NCI-H345 treated with DMSO at 0.1 percent for 48 hours (cell line): ENCODE measurements at regions not wholly inside any gene's neighbourhood (a gene's known extent, or its start where the extent isn't known, plus 50 kb on each side); places are given as distances from the start of the nearest gene placed in this dataset.

Experiments used
- DNase-seq: peaks from one replicate; lab custom pipeline; 2025; ENCODE audit not compliant: unreplicated experiment; lab: John Stamatoyannopoulos, UW

DNA sequence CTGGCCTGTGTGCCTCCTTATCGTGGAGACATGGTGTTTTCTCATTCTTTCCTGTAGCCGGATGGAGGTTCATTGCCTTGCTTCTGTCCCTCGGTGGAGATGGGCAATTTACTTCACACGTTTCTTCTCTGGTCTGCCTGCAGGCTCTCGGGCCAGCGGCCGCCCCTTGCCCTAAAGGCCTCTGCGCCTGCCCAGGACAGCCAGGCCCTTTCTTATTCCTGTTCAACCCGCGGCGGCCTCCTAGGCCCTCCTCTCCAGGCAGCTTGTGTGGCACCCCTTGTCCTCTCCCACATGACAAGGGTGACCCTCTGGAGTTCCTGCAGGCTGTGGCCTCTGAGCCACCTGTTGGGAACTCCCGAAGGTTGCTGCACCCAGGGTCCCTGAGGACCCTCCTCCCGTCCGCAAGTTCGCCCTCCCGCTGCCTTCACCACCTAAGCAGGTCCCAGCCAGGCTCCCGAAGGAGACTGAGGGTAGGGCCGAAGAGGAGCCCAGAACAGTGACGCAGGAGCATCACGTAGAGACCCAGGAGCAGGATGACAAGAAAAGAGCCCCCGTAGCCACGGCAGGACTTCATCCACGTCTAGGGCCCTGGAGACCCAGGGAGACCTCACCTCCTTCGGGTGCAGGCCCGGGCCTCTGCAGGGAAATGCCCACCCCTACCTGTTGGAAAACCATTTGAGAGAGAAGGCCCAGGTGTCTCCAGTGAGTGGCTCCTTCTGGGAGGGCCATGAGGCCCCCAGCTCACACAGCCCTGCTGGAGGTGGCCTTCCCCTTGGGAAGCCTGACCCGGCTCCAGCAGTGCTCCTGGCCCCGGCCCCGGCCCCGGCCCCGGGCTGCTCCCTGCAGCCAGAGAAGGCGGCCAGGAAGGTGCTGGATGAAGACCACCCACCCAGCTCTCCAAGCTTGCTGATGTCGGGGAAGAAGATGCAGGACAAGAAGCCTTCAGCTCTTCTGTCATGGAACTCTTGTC is 291.4 kb downstream of the TLE4 start:
- DNase-seq: no peak

DNA sequence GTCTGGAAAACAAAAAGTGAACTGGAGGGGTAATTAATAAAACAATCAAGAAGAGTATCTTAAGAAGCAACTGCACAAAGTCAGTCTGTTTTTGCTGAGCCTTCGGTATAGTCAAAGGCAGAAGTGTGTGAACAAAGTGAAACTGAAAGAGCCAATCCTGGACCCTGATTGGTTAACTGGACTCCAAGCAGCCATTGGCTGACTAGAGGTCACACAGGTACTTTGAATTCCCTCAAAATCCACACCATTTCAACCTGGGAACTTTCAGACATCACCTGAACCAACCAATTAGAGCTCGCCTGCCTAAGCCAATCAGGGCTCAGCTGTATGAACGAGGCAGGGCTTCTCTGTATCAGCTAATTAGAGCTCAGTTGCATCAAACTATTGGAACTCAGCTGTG is 286.7 kb downstream of the TLE4 start:
- DNase-seq: no peak

DNA sequence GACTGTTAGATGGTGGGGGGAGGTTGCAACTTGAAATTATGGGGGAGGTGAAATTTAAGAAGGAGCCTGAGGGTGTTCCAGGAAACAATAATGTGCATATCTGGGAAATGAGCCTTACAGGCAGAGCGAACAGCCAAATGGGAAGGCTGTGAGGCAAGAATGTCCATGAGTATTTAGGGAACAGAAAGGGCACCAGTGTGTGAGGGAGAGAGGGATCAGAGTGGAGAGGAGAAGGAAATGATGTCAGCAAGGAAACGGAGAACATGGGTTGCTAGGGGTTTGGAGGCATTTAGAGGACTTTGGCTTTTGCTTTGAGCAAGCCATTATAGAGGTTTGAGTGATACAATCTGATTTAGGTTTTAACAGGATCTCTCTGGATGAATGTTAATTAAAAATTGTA is 285.4 kb downstream of the TLE4 start:
- DNase-seq: no peak

DNA sequence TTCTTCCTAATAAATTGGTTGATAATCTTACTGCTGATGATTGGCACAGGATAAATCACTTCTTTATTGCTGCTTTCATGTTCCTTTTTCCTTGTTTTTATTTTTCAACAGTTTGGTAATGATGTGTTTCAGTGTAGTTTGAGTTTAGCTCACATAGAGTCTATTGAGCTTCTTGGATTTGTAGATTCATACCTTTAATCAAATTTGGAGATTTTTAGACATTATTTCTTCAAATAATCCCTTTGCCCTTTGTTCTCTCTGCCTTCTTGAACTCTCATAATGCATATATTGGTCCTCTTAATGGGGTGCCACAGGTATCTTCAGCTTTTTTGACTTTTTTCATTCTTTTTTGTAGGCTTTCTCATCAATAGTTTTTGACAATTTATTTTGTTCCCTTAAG is 275.3 kb downstream of the TLE4 start:
- no peak for DNase-seq

DNA sequence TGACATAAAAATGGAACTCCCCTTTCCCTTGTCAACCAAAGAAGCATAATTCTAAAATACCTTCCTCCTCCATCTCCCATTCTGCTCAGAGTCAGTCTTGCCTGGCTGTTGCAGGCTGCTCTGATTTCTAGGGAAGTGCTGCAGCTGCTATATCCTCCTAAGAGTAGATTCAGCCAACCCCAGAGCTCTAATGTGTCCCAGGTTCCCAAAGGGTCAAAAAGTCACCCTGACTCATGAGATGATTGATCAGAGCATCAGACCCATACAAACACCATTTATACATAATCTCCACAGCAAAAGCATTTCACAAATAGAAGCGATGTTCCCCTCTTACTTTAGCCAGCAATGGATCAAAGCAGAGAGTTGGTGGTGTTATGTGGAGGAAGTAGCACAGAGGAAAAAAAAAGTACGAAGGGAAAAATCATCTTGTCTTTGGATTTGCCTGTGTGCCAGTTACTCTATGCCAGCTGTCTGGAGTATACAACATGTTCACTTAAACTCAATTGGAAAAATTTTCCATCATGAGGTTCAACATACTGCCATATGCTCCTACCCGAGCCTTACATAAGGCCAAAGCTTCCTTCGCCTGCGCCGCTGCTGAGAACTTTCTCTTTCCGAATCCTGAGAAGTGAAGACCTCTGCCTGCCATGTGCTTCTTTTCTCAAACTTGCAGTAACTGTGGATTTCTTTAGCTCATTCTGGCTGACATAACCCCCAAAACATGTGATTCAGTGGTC is 258.0 kb downstream of the TLE4 start:
- DNase-seq: no peak

DNA sequence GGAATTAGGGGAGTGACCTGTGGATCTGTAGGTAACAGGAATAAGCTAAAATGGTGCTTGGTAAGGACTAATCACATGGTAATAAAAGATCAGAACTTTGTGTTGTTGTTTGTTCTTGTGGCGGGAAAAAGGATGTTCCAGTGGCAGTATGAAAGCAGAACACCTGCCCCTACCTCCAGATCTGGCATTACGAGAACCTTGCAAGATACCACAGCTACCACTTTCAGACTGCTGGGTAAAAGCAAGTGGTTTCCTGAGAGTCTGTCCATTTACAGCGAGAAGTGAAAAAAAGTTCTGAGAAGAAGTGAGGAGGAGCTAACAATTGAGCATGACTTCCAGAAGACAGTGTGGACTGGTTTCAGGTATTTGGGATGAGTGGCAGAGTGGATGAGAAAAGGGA is 252.5 kb downstream of the TLE4 start:
- DNase-seq: no peak

DNA sequence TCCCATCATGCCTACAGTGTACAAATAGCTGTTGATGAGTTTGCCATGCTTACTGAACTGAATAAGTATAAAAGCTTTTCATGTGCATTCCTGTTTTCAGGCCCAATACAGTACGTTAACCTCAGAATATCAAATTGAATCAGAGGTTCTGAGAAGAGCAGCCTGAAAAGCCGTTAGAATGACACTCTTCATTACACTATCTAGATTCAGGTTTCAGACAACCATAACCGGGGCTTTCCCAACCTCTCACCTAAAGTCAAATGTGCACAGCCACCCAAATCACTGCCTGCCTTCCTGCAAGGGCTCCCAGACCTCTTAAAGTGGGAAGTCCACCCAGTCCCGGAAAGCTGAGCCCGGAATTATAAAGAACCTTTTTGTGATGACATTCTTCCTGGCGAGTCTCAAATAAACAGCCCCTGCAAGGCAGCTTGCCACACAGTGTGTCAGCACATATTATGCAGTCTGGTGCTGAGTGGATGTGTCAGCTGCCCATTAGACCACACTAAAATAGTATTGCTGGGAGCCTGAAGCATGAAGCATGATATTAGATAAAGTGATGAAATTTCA is 245.8 kb downstream of the TLE4 start:
- DNase-seq: no peak

DNA sequence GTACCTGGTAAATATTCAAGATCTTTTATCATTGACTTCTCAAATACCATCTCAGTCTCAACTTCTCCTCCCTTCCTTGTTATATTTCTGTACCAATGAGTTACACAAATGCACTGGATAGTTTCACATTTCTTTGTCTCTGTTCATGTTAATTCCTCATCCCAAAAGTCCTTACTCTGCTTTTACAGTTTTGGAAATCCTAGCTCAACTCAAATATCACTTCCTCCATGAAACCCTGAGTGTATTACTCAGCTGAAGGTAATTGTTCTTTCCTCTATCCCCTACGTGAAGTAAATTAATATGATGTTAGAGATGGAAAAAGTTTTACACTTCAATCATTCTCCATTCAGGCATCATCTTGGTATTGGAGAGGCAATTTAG is 241.5 kb downstream of the TLE4 start:
- no peak for DNase-seq

DNA sequence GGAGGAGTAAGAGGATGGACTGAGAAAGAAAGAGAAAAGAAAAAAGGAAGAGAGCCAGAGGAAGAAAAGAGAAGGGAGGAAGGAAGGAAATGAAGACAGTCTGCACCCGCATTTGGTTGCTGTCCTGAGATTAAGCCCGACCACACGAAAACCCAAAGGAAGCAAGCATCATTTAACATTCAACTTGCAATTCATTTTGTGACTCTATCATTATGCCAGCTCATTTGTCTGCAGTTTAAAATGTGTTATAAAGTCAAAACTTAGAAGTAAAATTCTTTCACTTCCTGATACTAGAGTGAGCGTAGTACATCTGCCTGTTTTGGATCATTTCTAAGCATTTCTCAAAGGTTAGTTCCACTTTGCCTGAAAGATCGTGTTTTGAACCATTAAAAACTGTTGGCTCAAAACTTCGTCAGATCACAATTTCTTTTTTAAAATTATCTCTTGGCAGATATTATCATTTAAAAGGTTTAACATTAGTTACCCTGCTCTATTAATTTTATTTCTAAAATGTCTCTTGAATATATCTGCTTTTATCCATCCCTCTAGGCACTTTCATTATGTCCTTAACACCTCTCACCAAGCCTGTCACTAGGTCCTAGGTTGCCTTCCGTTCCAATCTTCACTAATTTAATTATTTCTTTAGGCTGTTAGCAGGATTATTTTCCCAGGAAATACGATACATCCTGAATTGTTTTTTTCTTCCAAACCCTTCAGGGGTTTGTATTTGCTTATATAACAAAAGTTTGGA is 240.9 kb downstream of the TLE4 start:
- DNase-seq: no peak

DNA sequence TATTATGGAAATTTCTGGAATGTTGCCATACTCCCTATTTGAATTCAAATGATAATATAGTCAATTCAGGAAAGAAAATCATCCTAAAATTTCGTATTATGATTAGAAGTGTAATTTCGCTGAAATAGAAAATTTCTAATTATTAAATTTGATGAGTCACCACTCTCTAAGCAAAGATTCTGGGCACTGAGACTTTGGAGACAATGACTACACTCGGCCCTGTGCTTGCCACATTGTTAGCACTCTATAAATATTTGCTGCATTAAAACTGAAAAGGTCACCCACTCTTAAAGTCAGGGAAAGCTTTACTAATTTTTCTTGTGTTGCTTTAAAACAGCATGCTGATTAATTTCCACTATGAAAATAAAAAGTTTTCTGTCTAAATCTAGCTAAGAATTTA is 240.3 kb downstream of the TLE4 start:
- DNase-seq: no peak

DNA sequence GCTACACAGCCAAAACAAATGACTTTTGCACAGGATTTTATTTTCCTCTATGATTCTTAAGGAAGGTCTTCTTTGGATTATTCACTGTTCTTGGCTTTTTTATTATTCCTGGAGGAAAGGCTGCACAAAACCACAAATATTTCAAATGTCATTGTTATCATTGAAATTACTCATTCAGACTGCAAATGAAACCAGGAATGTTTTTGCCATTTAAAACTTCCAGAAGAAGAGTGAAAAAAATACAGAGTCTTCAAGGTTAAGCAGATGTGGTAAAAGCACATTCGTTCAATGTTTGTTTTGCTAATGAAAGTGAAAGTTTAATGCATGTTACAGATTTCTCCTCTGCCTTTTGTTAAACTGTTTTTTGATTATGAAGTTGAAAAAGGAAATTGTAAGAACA is 238.2 kb downstream of the TLE4 start:
- DNase-seq: no peak

DNA sequence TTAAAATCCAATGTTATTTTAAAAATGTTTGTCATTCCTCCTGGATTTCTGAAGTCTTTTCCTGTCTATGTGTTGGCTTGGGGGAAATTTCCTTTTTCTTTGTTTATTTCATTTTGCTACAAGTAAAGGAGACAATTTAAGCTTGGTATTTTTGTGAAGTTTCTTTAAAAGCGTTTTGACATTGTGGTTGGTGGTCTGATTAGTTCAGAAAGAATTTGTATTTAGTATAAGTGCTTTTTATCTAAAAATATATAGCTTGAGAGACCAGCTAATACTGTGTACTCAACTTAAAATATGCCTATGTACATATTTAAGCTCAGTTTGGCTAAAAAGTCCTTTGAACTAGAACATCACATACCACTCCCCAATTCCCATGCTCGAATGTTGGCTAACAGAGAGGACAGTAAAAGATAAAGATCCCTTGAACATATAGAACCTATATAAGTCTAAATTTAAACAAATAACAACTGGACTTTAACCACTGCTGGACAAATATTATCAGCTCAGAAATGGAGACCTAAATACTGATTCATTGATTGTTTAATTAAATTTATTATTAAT is 237.6 kb downstream of the TLE4 start:
- no peak for DNase-seq

DNA sequence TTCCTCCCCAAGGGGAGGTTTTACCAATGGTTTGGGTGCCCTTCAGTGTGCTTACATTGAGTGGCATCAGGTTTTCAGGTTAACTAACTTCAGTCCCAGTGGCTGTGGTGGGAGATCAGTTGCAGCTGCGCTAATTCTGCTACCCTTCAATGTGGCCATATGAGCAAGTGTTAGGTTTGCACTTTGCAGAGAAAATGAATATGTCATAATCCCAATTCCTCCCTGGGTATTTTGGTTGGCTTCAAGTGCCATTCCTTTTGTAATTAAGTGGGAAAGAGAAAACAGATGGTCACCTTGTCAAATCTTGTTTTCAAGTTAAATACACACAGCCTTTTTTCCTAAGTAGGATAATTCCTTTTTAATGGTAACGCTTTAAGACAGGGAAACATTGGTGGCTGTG is 236.2 kb downstream of the TLE4 start:
- DNase-seq: no peak

DNA sequence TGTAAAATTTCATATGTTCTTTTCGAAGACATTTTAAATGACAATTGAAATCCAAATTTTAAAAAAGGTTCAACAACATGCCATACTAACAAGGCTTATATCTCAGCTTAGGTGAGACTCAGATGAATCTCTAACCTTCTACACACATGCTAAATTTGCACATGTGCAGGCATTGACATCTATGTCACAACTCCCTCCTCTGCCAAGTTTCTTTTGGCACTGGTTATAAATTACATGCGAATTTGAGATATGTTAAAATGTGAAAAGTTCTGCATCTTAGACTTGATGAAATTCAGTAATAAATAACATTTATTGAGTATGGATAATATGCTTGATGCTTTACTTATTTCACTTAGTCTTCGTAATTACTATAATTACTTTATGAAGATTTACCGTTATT is 234.3 kb downstream of the TLE4 start:
- DNase-seq: no peak

DNA sequence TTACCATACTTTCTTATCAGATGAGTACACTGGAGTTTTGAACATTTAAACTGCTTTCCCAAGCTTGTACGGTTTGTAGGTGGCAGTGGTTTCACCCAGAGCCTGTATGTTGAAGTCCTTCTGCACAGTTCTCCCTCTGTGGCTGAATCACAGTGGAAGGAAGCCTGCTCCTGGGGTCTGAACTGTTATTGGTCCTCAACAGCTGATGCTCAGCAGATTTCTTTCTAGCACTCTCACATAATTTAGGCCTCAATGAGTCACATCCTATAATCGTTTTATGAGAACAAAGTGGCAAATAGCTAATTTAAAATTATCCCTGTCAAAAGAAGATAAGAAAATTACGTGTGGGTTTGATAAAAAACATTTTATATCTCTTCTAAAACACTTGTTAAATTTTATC is 229.7 kb downstream of the TLE4 start:
- DNase-seq: no peak

DNA sequence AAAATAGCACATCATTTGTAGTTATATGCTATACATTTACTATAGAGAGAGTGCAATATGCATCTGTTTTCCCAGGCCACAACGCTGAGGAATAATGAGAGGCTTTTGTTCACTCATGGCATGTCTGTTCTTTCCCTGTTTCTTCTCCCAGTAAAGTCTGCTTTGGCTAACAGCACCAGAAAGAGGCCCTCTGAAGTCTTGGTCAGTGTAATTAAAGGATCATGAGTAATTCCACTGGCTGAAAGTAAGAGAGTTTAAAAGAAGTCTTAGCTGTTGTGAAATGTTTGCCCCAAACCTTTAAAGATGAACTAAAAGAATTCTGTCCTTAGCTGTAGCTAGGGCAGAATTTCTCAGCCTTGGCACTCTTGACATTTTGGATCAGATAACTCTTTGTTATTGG is 228.8 kb downstream of the TLE4 start:
- no peak for DNase-seq

DNA sequence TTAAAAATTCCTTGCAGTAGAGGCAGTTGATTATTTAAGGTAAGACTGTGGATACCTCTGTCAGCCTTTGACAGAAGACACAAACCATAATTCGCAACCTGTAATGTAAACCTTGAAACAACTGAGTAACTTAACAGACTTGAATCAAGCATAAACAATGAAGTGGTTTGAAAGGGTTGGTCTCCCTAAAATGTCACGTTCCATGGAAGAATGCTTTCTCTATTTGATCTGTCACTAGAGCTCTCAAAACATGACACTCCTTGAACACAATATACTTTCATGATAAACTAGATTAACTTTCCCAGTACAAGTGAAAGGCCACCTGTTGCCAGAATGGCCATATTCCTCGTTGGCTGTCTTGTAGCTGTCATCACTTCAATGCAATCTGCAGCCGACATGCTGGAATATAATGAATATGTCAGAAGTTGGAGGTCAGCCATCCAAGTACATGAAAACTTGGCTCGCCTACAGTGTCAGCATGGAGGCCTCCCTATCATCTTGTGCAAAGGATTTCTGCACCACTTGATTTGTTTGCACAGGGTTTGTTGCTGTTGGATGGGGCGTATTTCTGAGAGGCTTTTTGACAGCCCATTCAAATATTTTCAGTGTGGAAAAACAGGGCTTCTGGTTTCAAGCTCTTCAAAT is 228.0 kb downstream of the TLE4 start:
- peak; percentile 56 for DNase-seq

DNA sequence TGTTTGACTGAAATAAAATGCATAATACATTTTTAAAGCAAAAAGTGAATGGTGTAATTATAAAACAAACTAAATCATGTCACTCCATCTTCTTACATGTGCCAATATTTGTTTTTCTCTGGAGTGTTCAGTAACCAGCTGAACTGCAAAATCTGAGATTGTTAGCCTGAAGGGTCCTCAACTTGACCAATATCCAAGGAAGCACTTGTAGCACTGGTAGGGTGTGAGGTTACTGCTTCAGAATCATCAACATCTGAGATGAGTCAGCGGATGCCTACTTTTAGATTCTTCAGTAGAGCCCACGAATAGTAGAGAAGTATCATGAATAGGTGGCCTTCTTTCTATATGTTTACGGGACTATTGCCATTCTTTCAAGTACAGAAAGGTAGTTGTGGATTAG is 226.7 kb downstream of the TLE4 start:
- DNase-seq: no peak

DNA sequence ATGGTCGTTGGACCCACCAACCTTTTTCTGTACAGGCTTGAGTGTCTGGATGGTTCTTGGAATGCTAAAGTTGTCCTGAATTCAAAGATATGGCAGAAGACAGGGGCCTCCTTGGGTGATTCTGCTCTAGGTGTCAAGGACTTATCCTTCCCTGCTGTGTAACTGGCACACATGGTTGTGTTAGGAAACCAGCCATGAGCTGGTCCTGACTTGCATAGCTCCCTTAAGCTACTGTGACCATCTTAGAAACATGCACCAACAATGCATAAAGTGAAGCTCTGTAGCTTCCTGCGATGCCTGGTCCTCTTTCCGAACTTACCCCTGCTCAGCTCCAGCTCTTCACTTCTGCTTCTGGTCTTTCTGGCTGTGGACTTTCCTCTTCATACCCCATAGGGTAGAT is 224.6 kb downstream of the TLE4 start:
- no peak for DNase-seq

DNA sequence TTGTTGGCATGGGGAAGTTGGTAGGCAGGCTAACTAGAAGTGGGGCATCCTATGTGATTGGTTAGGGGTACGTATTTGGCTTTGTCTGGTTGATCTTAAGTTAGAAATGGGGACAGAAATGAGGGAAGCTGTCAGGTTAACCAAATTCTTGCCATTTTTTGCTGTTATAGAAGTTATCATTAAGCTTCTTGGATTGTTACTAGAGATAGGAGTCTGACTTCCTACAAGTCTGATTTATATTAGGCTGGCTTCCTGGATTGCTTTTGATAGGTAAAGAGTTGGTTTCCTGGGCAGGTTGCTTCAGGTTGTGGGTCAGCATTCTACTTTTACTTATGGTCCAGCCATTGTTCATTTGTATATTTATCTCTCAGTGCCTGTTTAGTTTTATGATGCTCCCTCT is 216.9 kb downstream of the TLE4 start:
- DNase-seq: no peak

DNA sequence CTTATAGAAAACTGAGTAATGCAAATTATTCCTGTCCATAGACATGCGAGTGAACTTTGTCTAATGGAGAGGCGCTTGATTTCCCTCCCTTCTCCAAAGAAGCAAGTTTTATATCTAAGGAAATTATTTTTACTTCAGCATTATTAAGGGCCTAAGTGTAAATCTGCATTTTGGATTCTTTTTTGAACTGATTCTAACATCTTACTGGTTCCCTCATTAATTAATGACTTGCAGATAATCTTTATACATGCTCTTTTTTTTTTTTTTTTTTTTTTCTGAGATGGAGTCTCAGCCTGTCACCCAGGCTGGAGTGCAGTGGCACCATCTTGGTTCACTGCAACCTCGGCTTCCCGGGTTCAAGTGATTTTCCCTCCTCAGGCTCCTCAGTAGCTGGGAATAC is 209.5 kb downstream of the TLE4 start:
- no peak for DNase-seq
